ENCODE measurements at regions not wholly inside any gene's neighbourhood (a gene's known extent, or its start where the extent isn't known, plus 50 kb on each side); places are given as distances from the start of the nearest gene placed in this dataset.

DNA sequence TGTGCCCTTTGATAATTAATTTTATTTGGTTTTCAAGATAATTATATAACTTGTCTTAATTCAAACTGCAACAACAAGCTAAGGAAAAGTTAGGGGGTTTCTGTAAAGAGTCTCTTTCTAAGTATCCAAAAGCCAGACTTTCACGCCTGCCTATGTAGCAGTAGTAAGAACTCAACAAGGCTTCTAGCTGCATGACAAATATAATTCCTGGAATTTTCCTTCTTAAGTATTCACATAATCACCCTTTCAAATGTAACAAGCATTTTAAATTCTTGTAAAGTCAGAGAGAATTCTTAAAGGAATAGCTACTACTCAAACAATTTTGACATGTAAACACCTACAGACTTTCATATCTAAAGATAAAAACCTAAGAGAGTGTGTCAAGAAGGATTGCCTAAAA lies 189.7 kb upstream of the NDST3 start:
- intact Hi-C loops (cut with DNase I) = no loop called here
- no peak overlapping the region for H3K4me3 ChIP-seq (replicated peaks in 1 of 3)
- no peaks in the 10 kb centered on the region for H3K27me3 ChIP-seq
- no peak overlapping the region for H3K27ac ChIP-seq
- H3K4me1 ChIP-seq = no peaks in the 10 kb centered on the region
- DNase-seq = no peak
- no peaks in the 10 kb centered on the region for H3K36me3 ChIP-seq
- no peaks in the 10 kb centered on the region for H3K9me3 ChIP-seq
- 88% methylated on average over 1 of the region's 1 CpG for WGBS, 2 donors
- TF ChIP-seq, protein P1, sequence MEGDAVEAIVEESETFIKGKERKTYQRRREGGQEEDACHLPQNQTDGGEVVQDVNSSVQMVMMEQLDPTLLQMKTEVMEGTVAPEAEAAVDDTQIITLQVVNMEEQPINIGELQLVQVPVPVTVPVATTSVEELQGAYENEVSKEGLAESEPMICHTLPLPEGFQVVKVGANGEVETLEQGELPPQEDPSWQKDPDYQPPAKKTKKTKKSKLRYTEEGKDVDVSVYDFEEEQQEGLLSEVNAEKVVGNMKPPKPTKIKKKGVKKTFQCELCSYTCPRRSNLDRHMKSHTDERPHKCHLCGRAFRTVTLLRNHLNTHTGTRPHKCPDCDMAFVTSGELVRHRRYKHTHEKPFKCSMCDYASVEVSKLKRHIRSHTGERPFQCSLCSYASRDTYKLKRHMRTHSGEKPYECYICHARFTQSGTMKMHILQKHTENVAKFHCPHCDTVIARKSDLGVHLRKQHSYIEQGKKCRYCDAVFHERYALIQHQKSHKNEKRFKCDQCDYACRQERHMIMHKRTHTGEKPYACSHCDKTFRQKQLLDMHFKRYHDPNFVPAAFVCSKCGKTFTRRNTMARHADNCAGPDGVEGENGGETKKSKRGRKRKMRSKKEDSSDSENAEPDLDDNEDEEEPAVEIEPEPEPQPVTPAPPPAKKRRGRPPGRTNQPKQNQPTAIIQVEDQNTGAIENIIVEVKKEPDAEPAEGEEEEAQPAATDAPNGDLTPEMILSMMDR (IDR thresholded peaks at IDR 0.05) = no peak
- no peak for TF ChIP-seq POLR2A (IDR thresholded peaks at IDR 0.05)

DNA sequence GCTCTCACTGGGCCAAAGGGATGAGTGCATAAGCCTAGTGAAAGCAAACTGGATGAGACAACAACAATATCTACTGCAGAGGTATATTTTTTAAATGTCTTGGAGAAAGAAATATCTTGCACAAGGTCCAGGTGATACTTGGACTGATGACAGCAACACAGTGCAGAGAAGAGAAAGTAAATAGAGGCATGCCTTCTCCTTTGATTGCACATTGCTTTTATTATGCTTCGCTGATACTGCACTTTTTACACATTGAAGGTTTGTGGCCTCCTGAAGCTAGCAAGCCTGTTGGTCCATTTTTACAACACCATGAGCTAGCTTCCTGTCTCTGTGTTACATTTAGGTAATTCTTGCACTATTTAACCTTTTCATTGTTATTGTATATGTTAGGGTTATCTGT lies 189.0 kb upstream of the NDST3 start:
- H3K9me3 ChIP-seq = no peaks in the 10 kb centered on the region
- no peak for DNase-seq
- no peak for TF ChIP-seq POLR2A (IDR thresholded peaks at IDR 0.05)
- TF ChIP-seq, protein P1 (IDR thresholded peaks at IDR 0.05) = no peak
- 67 to 76% methylated on average over 1 of the region's 1 CpG for WGBS, 2 donors
- H3K4me3 ChIP-seq (replicated peaks in 1 of 3) = no peak overlapping the region
- intact Hi-C loops (cut with DNase I) = no loop called here
- H3K4me1 ChIP-seq = no peaks in the 10 kb centered on the region
- no peaks in the 10 kb centered on the region for H3K27me3 ChIP-seq
- no peak overlapping the region for H3K27ac ChIP-seq
- H3K36me3 ChIP-seq = no peaks in the 10 kb centered on the region

DNA sequence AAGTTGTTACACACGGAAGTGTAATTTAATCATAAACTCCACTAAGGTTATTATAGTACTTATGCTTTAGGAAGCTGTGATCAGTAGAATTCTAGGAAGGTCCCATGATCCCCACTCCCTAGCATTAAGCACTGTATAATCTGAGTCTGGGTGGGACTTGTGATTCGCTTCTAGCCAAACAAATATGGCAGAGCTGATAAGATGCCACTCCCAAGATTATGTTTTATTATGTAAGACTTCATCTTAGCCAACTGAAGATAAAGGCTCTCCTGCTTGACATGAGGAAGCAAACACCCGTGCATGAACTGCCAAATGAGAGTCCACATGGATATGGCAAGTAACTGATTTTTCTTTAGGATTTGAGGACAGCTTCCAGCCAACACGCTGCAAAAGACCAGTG lies 186.4 kb upstream of the NDST3 start:
- Histone ChIP-seq H3K9me3 (no peaks in the 10 kb centered on the region), H3K27ac (no peak overlapping the region), H3K4me1 (no peaks in the 10 kb centered on the region), H3K27me3 (no peaks in the 10 kb centered on the region), H3K36me3 (no peaks in the 10 kb centered on the region), H3K4me3 (replicated peaks in 1 of 3) (no peak overlapping the region)
- DNase-seq = no peak
- TF ChIP-seq POLR2A (IDR thresholded peaks at IDR 0.05) = no peak
- TF ChIP-seq, protein P1 (IDR thresholded peaks at IDR 0.05) = no peak
- intact Hi-C loops (cut with DNase I) = no loop called here
- WGBS, 2 donors = 78 to 82% methylated on average over 4 of the region's 4 CpGs

DNA sequence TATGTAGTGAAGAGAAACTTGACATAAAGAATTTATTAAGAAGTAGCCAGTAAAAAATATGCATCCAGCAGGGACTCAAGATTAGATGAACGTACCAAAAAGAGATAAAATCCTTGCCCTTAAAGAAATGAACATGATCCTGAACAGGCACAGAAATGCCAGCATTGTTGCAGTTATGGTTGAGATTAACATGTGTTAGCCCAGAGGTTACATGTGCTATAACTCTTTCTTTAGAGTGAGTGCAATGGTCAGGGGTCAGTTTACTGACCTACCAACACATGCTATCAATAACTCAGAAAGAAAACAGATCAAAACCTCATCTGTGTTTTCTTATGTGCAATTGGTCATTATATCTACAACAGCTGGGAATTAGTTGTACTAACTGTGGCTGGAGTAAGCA lies 166.1 kb upstream of the NDST3 start:
- Histone ChIP-seq H3K4me3 (replicated peaks in 1 of 3) (no peak overlapping the region), H3K36me3 (no peaks in the 10 kb centered on the region), H3K27ac (no peak overlapping the region), H3K4me1 (no peaks in the 10 kb centered on the region), H3K9me3 (no peaks in the 10 kb centered on the region), H3K27me3 (no peaks in the 10 kb centered on the region)
- TF ChIP-seq, protein P1 (IDR thresholded peaks at IDR 0.05) = no peak
- TF ChIP-seq POLR2A (IDR thresholded peaks at IDR 0.05) = no peak
- intact Hi-C loops (cut with DNase I) = no loop called here
- DNase-seq = no peak
- WGBS, 2 donors = 62 to 71% methylated on average over 1 of the region's 1 CpG

DNA sequence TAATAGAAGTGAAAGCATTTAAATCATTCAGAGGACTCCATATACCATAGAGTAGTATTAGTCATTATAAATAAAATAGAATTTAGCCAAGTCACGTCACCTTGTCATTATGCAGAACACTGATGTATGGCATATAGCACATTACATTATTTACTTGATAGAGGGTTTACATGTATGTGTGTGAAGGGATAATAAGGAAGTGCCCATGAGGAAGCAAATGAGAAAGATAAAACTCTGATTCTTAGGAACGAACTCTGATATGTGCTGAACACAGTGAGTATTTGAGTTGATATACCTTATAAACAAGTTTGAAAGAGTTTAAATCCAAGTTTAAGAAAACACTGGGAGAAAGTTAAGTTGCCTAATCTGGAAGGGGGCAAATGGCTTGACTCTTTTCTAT lies 160.5 kb upstream of the NDST3 start:
- Histone ChIP-seq H3K27ac (no peak overlapping the region), H3K36me3 (no peaks in the 10 kb centered on the region), H3K4me1 (no peaks in the 10 kb centered on the region), H3K27me3 (no peaks in the 10 kb centered on the region), H3K4me3 (replicated peaks in 1 of 3) (no peak overlapping the region), H3K9me3 (no peaks in the 10 kb centered on the region)
- 85 to 88% methylated on average over 2 of the region's 2 CpGs for WGBS, 2 donors
- no peak for DNase-seq
- intact Hi-C loops (cut with DNase I) = no loop called here
- no peak for TF ChIP-seq POLR2A (IDR thresholded peaks at IDR 0.05)
- TF ChIP-seq, protein P1 (IDR thresholded peaks at IDR 0.05) = no peak
